HG03378 (cell line): ENCODE measurements at regions not wholly inside any gene's neighbourhood (a gene's known extent, or its start where the extent isn't known, plus 50 kb on each side); places are given as distances from the start of the nearest gene placed in this dataset.

ENCODE experiments used
- ATAC-seq: cut with Tn5 transposase; IDR thresholded peaks from one replicate; pipeline ENCODE4 v1.9.1; 2021; ENCODE audit warnings: mild to moderate bottlenecking, moderate library complexity; ENCODE audit not compliant: unreplicated experiment

- no peak for ATAC-seq
These were observed 264.4 kb downstream of the FOXG1 start for GRCh38 chr14:29030970-29031369.

DNA sequence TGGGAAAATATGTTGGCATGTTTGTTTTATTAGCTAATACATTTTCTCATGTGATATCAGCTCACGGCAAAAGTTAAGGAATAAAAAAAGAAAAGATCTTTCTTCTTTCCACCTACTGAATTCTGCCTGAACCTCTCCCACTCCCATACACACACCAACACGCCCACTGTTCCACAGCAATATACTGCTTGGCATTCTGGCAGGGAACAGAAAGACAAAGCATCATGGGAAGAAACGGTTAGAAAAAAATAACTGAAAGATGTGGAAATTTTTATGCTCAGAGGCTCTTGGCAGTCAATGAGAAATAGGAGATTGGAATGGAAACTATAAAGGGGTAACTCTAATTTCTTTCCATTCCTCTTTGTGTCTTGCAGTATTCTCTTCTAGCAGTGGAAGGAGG is 268.5 kb downstream of the FOXG1 start:
- no peak for ATAC-seq

- no peak for ATAC-seq
These were observed 270.8 kb downstream of the FOXG1 start for GRCh38 chr14:29037411-29037810.

DNA sequence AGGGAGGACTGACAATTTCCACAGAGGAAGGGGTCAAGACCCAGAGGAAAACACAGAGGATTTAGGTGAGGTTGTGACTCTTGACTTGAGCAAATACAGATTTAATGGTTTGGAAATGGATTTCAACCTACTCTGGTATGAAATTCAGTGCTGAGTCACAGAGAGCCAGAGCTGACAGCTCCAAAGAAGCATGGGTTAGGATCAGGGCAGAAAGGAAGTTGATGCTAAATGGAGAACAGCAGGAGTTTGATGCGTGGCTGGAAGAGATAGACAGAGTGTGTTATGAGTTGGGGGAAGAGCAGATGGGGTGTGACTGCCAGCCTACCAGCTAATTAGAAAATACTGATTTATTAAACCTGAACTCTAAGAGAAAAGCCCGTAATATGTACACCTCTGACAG is 272.6 kb downstream of the FOXG1 start:
- ATAC-seq = no peak

- no peak for ATAC-seq
These were observed 276.0 kb downstream of the FOXG1 start for GRCh38 chr14:29042551-29042950.

- ATAC-seq = no peak
These were observed 277.1 kb downstream of the FOXG1 start for GRCh38 chr14:29043737-29044136.

DNA sequence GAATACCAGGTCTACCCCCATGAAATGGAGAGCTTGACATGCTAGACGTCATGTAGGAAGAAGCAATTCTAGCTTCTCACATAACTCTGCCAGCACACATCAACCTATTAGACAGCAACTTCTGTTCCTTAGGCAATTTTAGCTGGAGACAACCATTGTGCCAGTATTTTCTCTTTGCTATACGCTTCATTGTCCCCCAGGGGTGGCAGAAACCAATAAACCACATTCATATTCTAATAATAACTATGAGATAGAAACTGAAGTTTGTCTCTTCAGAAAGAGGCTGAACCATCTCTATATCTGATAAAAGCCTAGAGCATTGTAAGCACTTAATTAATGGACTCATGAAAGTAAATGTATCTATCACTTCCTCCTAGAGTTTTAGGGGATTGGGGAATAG is 278.6 kb downstream of the FOXG1 start:
- no peak for ATAC-seq

DNA sequence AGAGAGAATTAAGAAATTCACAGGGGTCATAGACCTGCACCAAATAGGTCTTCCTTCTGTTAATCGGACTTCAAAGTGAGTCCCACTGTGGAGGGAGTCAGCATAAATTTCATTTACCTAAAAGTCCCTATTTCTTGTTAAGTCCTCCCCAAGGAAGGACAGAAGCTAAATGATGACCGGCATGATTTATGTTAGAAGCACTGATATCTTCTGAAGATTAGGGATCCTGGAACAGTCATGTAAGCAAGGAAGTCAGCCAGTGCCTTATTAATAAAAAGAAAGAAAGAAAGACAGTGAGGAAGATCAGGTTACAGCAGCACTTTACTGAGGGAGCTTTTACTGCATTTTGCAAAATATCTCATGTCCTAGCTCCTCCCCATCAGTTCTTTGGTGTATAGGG is 287.5 kb downstream of the FOXG1 start:
- no peak for ATAC-seq

DNA sequence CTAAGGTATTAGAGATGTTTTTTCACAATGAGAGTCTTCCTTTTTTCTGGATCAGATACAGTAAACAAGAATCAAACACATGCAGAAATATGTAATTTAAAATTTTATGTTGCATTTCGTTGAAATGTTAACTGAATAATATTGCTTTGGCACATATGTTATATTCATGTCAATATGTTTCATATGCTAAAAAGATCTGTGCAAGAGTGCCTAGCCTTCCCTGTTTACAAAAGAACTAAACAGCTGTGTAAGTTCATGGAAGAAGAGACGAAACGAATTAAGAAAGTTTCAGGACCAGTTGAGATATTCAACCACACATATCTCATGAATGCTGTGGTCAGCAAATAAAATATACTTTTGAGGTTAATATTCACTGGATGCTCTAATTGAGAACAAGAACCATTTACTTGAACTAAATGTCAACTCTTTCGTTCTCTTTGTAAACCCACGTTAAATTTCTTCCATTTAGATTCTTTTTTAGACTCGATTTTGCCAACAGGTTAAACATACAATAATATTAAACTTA is 289.5 kb downstream of the FOXG1 start:
- ATAC-seq = no peak

DNA sequence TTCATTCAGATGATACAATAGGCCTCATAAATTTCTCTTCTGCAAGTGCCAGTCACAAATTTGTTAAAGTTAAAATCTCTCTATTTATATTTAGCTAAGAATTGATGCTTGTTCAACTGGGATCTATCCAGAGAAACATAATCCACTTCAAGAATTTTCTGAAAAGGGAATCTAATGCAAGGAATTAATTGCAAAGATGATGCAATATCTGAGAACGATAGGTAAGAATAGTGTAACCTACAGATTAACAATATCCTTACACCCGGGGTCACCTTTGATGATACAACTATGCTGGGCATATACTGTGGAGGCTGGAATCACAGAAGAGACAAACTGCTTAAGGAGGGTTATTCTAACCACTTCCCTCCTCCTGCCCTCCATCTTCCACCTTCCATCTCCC is 295.1 kb downstream of the FOXG1 start:
- no peak for ATAC-seq

- no peak for ATAC-seq
These were observed 295.9 kb downstream of the FOXG1 start for GRCh38 chr14:29062466-29062865.

- ATAC-seq = no peak
These were observed 296.4 kb downstream of the FOXG1 start for GRCh38 chr14:29062976-29063375.

- ATAC-seq = no peak
These were observed 297.8 kb downstream of the FOXG1 start for GRCh38 chr14:29064305-29064900.

- no peak for ATAC-seq
These were observed 302.6 kb downstream of the FOXG1 start for GRCh38 chr14:29069228-29069627.

- no peak for ATAC-seq
These were observed 309.2 kb downstream of the FOXG1 start for GRCh38 chr14:29075761-29076160.

- ATAC-seq = no peak
These were observed 311.3 kb downstream of the FOXG1 start for GRCh38 chr14:29077916-29078315.

- ATAC-seq = no peak
These were observed 312.4 kb downstream of the FOXG1 start for GRCh38 chr14:29078810-29079522.

GRCh38 chr14:29085546-29085945 is 319.0 kb downstream of the FOXG1 start:
- no peak for ATAC-seq

- no peak for ATAC-seq
These were observed 323.3 kb downstream of the FOXG1 start for GRCh38 chr14:29089849-29090248.

- ATAC-seq = no peak
These were observed 325.5 kb downstream of the FOXG1 start for GRCh38 chr14:29092121-29092520.

GRCh38 chr14:29097476-29097875 is 330.9 kb downstream of the FOXG1 start:
- ATAC-seq = no peak

- no peak for ATAC-seq
These were observed 332.1 kb downstream of the FOXG1 start for GRCh38 chr14:29098656-29099055.

GRCh38 chr14:29102266-29102665 is 335.7 kb downstream of the FOXG1 start:
- no peak for ATAC-seq
